HG02981 (cell line): ENCODE measurements at regions not wholly inside any gene's neighbourhood (a gene's known extent, or its start where the extent isn't known, plus 50 kb on each side); places are given as distances from the start of the nearest gene placed in this dataset.

ENCODE experiments used
- ATAC-seq: cut with Tn5 transposase; IDR thresholded peaks from one replicate; pipeline ENCODE4 v1.9.1; 2021; ENCODE audit warnings: mild to moderate bottlenecking, moderate library complexity; ENCODE audit not compliant: unreplicated experiment

DNA sequence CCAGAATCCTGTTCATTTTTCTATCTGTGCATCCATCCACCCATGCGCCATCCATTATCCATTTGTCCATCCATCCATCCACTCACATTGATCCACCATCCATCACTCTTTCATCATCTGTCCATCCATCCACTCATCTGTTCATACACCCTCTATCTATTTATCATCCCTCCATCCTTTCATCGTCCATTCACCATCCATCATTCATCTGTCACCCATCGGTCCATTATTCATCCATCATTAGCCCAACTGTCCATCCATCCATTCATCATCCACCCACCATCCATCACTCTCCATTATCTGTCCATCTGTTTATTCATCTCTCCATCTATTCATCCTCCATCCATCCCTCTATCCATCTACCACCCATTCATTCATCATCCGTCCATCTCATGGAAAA lies 125.7 kb upstream of the TMPRSS2 start:
- no peak for ATAC-seq

- ATAC-seq: no peak
These were observed 125.0 kb upstream of the TMPRSS2 start for GRCh38 chr21:41632748-41633475.

DNA sequence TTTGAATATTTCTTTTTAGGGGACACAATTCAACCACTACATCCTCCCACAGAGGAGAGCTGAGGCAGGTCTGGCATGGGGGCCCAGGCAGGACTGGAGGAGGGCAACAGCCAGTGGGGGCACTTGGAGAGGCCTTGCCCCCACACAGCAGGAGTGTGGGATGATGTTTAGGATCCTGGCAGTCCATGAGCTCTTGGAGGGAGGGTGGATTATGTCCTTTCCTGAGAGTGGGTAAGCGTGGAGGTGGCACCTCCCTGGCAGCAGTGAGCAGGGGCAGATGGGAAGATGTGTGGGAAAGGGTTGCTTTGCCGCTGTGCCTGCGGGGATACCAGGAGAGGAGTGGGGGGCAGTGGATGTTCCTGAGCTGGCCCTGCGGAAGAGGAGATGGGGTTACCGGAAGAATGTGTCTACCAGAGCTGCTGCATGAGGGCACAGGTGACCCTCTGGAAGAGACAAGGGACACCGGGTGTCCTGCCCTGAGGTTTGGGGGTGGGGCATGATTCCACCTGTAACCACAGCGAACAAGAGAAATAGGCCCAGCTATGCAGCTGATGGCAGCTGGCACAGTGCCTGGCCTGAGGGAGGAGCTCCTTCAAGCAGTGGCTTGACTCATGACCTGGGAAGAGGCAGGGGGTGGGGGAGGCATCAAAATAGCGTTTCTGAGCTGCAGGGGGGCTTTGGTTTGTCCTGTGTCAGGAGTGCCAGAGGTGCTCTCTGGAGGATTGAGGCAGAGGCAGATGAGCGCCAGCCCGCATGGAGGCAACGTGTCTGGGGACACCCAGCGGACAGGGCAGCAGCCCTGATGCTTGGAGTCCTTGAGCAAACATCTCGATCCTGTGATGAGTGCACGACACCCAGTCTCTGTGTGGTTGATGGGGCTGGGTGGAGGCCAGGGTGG lies 123.9 kb upstream of the TMPRSS2 start:
- no peak for ATAC-seq

DNA sequence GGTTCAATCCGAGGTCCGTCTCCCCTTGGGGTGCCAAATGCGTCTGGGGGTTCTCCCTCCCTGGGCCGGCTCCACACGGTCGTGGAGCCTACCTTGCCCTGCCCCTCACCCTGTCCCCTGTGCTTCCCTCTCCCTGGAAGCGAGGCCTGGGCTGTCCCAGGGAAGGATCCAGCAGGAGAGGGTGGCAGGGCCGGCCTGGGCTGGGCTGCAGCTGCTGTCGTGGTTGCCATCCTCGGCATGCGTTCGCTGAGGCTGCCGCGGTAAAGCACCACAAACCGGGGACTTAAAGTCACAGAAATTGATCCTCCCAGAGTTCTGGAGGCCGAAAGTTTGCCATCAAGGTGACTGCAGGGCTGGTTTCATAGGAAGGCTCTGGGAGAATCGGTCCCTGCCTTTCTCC lies 123.0 kb upstream of the TMPRSS2 start:
- ATAC-seq: no peak

GRCh38 chr21:41630249-41630648 lies 122.3 kb upstream of the TMPRSS2 start:
- ATAC-seq: no peak

GRCh38 chr21:41628256-41628655 lies 120.3 kb upstream of the TMPRSS2 start:
- no peak for ATAC-seq

GRCh38 chr21:41627428-41627827 lies 119.5 kb upstream of the TMPRSS2 start:
- ATAC-seq: no peak

- ATAC-seq: no peak
These were observed 118.1 kb upstream of the TMPRSS2 start for GRCh38 chr21:41626021-41626420.

GRCh38 chr21:41625428-41625827 lies 117.5 kb upstream of the TMPRSS2 start:
- ATAC-seq: no peak

DNA sequence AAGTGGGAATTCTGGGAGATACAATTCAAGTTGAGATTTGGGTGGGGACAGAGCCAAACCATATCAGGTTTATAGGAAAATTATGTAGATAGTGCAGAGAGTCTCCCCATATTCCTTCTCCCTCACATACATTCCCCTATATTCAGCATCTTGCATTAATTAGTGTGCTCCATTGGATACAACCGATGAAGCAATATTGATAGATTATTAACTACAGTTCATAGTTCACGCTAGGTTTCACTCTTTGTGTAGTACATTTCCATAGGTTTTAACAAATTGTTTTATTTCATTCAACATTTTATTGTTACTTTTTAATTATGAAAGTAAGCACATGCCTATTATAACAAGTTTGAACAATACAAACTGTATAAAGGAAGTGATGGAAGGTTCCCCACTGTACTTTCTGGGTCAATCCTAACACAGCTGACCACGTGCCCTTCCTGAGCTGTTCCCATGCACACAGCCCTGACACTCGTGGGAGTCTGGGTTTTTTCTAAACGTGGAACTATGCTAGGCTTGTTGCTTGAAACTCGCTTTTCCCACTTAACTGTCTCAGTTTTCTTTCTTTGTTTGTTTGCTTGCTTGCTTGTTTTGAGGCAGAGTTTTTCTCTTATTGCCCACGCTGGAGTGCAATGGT lies 116.8 kb upstream of the TMPRSS2 start:
- no peak for ATAC-seq

DNA sequence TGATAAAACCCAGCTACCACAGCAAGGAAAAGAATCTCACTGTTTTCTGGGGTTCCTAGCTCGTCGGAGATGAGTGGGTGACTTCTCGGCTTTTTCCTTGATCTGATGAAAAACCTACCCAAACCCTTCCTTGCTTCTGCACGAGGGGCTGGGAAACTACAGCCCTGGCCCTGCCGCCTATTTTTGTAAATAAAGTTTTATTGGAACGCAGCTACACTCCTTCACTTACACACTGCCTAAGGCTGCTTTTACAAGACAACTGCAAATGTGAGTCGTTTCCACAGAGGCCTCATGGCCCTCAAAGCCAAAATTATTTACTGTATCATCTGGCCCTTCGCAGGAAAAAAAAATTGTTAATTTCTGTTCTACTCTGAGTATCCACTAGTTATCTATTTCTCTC lies 116.0 kb upstream of the TMPRSS2 start:
- no peak for ATAC-seq

- no peak for ATAC-seq
These were observed 115.0 kb upstream of the TMPRSS2 start for GRCh38 chr21:41622831-41623548.

GRCh38 chr21:41622201-41622600 lies 114.2 kb upstream of the TMPRSS2 start:
- no peak for ATAC-seq

DNA sequence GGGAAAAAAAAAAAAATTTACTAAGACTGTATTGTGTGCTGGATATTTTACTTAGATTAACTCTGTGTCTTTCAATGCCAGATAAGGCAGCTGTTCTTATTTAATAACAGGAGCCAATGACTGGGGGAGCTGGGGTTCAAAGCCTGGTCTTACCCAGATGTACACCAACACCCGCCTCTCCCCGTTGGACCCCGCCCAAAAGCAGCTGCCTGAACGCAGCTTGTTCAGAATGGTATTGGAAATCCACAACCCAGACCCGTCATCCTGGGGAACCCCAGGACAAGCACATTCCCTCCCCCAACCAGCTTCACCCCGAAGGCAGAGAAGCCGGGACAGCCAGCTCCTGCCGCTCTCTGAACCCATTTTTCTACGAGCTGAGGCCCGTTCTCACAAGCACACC lies 113.6 kb upstream of the TMPRSS2 start:
- no peak for ATAC-seq

DNA sequence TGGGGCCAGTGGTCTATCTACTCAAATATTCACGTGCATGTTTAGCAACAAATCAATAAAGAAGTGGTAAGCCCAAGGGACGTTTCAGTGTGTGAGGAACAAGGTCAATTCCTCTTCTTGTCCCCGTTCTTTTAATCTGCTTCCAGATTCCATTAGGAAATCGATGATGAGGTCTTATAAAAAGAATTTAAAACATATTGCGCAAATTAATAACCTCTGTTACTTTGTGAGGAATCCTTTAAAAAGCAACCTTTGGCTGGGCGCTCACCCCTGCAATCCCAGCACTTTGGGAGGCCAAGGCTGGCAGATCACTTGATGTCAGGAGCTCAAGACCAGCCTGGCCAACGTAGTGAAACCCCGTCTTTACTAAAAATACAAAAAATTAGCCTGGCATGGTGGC lies 113.0 kb upstream of the TMPRSS2 start:
- ATAC-seq: no peak

DNA sequence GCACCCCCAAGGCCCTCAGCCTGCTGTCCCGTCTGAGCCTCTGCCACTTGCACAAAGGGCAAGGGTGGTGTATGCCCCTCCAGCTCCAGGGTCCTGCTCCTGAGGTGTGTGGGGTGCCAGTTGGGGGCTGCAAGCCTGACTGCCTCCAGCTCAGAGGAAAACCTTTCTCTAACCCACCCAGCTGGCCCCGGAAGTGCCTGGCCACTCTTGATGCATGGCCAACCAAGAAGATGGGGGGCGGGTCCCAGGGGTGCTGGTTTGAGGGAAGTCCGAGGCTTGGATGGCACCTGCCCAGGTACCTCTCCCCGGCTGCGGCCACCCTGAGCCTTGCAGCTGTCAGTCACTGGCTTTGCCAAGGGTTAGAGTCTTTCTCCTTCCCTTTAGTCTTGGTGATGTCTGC lies 112.6 kb upstream of the TMPRSS2 start:
- ATAC-seq: no peak

DNA sequence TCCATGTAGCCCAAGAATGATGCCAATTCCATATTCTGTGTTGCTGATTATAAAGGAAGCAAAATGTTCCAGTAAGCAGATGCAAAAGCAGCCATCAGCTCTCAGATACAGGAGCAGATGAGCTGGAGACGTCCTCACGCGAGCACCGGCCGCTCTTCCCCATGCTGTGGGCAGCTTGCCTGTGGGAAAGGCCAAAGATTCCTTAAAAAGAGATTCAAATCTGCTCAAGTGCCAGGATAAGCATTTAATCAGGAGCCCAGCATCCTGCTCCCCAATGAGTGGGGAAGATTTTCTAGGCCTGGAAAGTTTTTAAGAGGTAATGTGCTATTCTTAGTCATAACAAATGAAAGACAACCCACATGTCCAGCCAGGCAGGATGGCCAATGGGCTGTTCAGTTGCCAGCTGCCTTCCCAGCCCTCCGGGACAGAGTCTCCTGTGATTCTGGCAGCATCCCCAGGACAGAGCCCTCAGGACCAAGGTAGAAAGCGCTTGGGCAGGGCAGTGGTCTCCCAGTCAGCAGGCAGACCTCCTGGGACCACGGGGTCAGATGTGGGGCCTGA lies 108.2 kb upstream of the TMPRSS2 start:
- no peak for ATAC-seq

DNA sequence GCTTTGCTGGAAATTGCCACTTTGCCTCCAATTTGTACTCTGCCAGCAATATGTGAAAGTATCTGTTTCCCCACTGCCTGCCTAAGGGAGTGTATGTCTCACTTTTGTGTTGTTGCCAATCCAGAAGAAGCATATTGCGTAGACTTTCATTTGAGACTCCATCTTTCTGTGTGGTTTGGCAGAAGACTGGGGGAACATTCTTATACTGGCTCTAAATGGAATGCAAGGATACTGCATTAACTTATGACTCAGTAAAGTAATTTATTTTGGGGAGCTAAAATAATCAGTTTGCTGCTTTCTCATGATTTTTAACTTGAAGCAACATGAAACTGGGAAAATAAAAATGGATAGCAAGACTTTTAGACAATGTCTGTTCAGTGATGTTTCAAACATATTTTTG lies 107.7 kb upstream of the TMPRSS2 start:
- no peak for ATAC-seq

GRCh38 chr21:41614511-41614910 lies 106.6 kb upstream of the TMPRSS2 start:
- no peak for ATAC-seq

GRCh38 chr21:41613533-41613909 lies 105.6 kb upstream of the TMPRSS2 start:
- no peak for ATAC-seq
